ENCODE measurements at regions not wholly inside any gene's neighbourhood (a gene's known extent, or its start where the extent isn't known, plus 50 kb on each side); places are given as distances from the start of the nearest gene placed in this dataset.

DNA sequence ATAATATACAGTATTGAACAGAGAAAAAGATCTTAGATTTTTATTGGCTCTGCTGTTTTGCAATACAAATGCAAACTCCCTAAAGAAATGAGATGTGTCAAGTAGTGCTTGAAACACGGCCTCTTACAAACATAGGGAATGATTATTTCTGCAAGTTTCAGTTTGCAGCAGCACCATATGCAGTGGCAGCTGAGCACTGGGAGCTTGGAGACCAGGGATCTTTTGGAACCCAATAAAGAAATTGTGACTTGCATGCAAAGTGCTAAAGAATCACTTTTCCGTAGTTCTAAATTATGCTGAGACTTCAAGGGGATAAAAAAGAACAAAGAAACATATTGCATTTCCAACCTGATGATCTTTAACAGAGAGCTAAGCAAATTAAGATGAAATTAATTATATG, 674.6 kb upstream of the ZNF608 start:
- TF ChIP-seq POLR2AphosphoS5 (IDR thresholded peaks at IDR 0.05; ENCODE audit: low read depth, low read length) (no peak), POLR2A (IDR thresholded peaks at IDR 0.05; ENCODE audit: low read depth, low read length) (no peak), TAF1 (IDR thresholded peaks at IDR 0.05; ENCODE audit: borderline replicate concordance, low read depth, low read length) (no peak)

Measured in GM12892 (cell line).